ENCODE measurements at regions not wholly inside any gene's neighbourhood (a gene's known extent, or its start where the extent isn't known, plus 50 kb on each side); places are given as distances from the start of the nearest gene placed in this dataset.
"Not testable (repeated sequence)": the region's sequence is repeated elsewhere in the genome, so short reads cannot be mapped to it uniquely, and the experiment has no call there.

DNA sequence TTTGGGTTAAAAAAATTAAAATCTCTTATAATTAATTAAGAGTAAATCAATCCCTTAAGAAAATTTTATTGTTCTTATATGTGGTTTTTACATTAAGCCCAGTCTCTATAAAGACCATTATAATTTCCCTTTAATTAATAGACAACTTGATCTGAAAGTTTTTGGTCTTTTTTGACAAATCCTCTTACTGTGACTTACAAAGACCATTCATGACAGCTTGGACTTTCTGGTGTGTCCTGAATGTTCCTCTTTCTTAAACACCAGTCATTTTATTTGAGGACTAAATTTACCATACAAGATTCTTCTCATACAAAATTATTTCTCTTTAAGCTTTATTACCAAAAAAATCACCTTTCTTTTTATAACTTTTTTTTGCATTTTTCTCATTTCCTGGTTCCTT, 368.3 kb downstream of the ADGRD1 start:
- no peak for DNase-seq

DNA sequence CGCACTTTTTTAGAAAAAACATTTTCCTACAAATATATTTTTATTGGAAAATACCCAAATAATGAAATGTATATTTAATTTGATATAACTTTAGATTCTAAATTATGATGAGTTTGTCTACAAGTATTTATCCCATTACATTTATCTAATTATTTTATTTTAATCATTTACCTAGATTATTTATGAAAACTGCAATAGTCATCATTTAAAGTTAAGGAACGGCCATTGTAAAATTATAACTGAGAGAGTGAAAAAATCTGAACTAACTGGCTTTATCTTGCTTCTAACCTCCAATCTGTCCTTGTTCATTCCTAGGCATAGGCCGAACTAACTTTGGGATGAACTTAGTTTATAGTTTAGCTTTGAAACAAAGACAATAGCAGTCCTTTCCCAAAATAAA, 368.8 kb downstream of the ADGRD1 start:
- not testable (repeated sequence) for DNase-seq

DNA sequence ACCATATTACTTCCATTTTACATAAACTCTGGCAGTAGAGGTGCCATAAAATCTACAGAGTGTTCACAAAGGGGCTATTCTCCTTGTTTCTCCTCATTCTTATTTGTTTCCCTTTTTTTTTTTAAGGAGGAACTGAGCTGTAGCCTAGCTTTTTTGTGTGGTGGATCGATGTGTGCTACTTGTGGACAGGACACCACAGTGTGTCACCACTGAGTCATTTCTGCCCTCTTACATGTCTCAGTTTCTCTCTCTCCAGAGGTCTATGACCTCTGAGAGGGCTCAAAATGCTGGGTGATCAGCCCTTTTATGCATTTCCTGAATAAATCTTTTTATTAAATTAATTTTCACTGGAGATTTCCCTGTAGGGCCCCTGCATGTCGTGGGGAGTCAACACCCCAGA, 370.2 kb downstream of the ADGRD1 start:
- no peak for DNase-seq

DNA sequence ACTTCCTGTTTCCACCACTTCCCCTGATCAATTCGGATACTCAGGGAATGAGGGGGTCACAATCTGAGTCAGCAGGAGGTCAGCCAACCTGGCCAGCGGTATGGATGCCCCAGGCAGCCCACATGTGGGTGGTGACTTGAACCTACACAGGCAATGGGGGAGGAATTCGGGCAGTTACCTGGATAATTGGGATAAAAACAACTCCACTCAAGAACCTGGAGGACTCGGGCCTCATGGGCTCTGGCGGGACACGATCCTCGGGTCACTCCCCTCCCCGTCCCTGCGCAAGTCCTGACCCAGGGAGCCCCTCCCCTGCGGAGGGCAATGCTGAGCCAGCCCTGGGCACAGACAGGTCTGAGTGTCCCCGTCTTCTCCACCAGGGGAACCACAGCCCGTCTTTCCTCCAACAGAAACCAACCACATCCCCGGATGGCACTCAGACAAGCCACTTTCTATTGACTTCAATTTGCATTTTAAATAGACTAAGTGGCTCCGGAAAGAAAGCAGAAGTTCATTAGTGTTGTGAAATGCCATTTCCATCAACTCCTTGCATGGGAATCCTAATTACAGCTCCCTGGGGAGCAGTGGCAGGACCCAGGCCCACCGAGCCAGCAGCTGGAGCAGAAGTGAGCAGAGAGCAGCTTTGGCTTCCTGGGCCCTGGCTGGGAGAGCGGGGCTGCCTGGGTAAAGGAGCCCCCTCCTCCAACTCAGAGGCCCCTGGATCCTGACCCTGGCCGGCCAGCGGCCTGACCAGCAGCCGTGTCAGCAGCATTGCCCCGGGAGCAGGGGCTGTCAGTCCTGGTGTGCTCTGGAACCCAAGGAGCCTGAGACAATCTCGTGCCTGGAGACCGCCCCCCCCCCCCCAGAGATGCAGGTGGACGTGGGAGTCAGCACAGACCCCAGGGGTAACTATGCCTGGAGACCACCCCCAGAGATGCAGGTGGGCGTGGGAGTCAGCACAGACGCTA, 374.1 kb downstream of the ADGRD1 start:
- peak; percentile 44 for DNase-seq

DNA sequence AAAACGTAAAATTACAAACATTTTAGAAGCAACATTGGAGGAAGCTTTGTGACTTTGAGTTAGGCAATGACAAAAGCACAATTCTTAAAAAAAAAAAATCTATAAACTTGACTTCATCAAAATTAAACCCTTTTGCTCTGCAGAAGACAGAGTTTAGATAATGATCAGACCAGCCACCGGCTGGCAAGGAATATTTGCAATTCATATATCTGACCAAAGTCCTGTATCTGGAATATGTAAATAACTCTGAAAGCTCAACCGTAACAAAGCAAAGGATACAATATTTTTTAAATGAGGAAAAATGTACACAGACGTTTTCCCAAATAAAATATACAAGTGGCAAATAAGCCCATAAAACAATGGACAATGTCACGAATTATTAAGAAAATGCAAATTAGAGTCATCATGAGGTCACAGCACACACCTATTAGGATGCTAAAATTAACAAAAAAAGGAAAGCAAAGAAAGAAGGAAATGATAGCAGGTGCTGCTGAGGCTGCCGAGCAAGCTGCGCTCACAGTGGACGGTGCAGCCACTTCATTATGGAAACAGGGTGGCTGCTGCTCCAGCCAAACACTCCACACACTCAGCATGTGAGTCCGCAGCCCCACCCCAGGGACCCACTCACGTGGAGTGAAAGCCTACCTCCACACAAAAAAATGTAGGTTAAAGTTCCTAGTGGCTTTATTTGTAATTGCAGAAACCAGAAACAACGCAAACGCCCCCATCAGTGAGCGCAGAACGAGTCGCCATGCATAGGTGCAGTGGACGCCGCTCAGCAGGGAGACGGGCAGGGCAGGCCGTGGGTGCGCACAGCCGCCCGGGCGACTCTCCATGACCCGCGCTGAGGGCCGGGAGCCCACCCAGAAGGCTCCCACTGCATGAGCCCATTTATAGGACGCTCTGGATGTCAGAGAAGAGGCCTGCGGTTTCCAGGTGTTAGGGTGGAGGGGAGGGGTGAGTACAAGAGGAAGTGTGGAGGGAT, 375.4 kb downstream of the ADGRD1 start:
- DNase-seq, result not testable (repeated sequence)

DNA sequence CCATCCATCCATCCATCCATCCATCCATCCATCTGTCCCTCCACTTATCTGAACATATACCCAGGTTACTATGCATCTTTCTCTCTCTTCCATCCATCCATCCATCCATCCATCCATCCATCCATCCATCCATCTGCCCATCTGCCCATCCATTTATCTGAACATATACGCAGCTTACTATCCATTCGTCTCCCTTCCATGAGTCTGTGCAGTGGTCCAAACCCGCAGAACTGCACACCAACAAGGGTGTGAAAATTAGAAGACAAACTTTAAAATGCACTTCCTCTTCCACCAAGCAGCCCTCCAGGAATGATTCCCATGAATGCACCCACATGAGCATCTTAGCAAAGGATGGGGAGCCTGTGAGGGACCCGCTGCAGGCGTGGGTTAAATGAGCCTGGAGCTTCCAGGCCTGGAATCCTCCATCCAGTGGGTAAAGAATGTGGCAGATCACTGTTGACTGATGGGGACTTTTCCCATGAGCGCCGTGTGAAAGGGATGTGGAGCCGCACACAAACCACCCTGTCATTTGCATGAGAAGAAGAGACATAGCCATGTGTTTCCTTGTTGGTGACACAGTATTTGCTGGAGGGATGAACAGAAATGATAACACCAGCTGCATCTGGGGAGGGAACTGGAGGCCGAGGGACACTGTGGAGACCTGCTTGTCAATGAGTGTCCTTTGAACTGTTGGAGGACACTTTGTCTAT, 376.6 kb downstream of the ADGRD1 start:
- DNase-seq, result no peak

DNA sequence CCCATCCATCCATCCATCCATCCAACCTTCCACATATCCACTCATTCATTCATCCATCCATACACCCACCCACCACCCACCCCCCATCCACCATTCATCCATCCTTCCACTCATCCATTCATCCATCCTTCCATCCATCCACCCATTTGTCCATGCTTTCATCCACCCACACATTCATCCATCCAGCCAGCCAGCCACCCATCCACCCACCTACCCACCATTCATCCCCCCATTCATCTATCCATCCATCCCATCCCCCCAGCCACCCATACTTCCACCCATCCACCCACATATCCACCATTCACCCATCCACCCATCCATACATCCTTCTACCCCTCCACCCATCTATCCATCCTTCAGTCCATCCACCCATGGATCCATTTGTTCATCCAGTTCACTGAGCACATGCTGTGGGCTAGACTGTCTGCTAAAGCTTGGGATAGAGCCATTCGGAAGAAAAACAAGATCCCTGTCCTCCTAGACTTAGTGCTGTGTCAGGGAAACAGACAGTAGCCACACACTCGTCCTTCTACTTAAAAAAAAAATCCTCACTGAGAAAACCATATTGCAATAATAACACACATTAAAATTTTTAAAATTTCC, 377.5 kb downstream of the ADGRD1 start:
- no peak for DNase-seq

DNA sequence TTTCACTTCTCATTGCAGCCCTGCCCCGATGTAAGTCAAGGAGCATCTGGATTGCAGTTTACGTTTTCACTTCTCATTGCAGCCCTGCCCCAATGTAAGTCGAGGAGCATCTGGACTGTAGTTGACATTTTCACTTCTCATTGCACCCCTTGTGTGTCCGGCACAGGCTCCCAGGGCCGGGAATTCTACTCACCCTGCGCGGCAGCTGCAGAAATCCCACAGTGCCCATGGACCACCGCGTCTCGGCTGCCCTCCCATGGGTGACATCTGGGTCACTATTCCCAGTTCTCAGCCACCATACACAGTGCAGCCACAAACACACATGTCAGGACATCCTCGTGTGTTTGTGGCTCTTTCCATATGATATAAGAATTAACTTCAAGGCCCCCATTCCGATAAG, 378.5 kb downstream of the ADGRD1 start:
- no peak for DNase-seq

DNA sequence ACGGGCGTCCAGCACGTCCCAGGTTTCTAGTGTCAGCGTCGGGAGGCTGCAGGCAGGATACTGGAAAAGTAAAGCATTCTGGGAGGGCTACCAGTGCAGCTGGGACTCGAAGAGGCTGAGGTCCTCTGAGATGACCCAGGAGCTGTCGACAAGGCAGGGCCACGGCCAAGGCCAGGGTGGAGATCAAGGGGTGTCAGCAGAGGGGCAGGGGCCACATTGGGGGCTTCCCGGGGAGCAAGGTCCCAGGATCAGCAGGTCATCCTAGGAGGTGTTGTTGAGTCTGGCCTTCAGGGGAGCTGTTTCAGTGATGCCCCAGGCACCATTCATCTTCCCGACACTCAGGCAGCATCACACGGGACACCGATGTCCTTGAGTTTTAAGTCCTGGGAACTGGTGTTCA, 377.8 kb upstream of the SFSWAP start:
- no peak for DNase-seq

DNA sequence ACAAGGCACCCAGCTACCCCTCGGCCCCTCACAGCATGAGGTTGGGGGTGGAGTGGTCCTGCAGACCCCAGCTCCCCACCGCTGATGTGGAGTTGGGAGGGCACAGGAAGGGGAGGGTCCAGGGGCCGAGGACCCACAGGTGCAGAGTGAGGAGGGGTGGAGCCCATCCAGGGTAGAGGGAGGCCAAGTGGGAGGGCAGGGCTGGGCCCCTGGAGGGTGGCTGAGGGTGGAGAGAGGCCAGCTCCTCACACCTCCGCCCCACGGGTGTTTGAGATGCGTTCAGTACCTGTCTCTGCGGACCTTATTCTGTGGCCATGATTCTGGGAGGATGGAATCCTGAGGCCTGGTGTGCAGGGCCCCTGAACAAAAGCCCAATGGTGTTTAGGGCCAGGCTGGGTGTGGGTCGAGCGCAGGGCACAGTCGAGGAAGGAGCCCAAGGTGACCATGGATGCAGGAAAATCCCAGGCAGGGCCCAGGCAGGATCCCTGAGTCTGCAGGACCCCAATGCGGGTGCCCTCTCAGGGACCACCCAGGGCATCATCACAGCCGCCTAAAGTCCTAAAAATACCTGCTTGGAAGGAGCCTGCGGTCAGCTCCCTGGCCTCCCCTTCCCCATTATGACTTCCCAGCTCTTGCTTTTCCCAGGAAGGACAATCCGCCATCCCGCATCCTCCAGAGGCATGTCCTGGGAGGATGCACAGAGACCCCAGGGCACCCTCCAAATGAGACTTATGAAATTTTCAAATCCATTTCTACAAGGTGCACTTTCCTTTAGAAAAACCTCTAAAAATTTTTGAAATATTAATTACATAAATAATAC, 377.1 kb upstream of the SFSWAP start:
- no peak for DNase-seq

DNA sequence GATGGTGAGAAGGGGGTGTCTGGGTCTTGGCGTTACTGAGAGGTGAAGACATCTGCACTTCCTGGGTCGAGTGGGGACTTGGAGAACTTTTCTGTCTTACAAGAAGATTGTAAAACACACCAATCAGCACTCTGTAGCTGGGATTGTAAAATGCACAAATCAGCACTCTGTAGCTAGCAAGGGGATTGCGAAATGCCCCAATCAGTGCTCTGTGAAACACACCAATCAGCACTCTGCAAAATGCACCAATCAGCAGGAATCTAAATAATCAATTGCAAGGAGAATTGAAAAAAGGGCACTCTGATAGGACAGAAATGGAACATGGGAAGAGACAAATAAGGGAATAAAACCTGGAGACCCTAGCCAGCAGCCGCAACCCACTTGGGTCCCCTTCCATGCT, 376.1 kb upstream of the SFSWAP start:
- DNase-seq, result no peak

DNA sequence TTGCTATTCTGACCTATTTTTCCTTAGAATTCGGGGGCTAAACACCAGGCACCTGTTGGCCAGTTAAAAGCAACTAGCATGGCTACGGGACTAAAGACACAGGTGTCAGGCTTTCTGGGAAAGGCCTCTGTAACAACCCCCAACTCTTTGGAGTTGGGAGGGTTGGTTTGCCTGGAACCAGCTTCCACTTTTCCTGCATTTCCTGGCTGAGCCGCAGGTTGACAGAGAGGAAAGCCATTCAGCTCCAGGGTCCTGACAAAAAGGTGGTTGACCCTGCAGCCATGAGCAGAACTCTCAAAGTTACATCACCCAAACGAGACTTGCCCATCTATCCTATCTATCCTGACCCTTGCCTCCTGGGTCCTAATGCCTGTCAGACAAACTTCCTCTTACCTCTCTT, 375.4 kb upstream of the SFSWAP start:
- no peak for DNase-seq

DNA sequence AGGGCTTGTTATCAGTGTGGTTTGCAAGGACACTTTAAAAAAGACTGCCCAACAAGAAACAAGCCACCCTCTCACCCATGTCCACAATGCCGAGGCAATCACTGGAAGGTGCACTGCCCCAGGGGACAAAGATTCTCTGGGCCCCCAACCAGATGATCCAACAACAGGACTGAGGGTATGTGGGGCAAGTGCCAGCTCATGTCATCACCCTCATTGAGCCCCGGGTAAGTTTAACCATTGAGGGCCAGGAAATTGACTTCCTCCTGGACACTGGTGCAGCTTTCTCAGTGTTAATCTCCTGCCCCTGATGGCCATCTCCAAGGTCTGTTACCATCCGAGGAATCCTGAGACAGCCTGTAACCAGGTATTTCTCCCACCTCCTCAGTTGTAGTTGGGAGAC, 373.0 kb upstream of the SFSWAP start:
- DNase-seq, result not testable (repeated sequence)

DNA sequence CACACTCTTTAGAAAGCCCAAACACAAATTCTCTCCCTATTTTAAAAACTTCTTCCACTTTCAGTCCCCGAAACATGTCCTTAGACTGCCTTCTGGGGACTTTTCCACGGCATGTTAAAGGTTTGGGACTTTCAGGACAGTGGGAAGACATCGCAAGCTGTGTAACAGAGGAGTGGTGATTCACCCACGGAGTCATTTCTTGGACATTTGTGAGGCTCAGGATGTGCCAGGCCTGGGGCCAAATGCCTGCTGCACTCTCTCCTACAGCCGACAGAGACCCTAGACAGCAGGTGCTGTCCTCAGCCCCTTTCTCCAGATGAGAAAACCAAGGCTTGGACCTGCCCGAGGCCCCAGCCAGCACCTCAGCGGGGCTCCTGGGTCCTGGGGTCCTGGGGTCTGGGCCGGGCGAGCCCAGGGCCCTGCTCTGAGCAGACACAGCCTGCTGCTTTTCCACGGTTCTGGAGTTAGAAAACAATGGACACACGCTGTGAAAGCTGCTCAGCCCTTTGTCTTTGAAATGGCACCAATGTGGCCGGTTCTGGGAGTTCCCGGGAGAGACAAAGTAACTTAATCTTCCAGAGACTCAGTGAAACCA, 370.2 kb upstream of the SFSWAP start:
- no peak for DNase-seq

DNA sequence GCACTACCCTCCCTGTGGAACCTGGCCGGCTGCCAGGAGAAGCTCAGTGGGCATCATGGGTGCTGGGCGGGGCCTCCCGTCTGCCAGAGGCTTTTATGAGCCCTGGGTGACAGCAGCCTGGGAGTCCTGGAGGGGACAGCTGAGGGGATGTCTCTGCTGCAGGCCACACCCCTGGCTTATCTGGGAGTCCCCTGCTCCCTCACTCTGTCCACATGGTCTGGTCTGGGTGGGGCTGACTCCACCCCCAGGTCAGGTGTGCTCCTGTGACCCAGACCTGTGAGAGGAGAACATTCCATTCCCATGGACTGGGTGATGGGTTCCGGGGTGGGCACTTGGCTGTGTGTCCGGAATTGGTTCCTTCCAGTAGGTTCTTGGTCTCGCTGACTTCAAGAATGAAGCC, 369.3 kb upstream of the SFSWAP start:
- DNase-seq, result not testable (repeated sequence)

DNA sequence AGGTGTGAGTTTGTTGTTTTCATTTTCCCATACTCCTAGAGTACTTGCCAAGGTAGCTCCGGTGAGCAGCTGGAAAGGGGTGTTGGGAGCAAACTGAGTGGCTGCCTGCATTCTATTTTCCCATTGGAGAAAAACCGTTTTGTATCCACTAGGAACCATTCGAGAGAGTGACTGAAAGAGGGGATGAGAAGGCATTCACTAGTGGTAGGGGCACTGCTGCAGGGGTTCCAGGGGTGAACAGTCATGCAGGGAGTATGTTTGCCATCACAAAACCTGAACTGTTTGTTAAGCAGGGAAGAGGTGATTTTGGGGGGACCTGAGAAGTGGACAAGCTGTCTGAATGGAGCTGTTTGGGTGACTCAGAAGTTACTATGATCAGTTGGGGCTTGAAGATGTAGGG, 367.5 kb upstream of the SFSWAP start:
- not testable (repeated sequence) for DNase-seq

DNA sequence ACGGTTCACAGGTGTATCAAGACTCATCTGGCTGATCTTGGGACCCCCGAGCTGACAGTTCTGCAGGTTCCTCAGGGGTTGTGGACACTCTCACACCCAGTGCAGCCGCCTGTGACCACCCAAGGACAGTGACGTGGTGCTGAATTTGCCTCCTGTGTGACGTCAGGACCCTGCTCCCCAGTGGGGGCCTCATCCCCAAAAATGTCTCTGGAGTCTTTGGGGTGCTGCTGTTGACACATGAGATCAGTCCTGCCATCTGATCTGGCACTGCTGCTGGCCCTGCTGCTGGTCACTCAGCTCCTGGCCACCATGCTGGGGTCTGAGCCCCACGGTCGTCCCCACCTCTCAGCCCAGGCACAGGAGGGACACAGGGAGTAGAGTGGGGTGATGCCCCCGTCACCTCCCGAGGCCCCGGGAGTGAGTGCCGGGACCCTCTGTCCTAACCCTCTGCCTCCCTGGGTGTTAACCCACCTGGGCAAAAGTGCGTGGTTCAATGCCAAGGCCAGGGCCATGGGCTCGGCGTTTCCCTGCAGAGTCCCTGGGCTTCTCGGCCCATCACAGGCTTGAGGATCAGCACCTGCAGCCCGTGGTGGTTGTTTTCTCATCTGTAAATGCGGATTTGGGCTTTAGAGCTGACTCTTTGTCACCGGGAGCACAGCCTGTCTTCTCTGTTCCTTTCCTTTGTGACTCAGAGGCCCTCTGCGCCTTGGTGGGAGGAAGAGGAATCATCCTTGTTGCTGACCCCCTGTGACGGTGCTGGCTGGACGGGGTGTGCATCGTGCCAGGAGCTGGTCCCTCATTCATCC, 366.0 kb upstream of the SFSWAP start:
- not testable (repeated sequence) for DNase-seq

DNA sequence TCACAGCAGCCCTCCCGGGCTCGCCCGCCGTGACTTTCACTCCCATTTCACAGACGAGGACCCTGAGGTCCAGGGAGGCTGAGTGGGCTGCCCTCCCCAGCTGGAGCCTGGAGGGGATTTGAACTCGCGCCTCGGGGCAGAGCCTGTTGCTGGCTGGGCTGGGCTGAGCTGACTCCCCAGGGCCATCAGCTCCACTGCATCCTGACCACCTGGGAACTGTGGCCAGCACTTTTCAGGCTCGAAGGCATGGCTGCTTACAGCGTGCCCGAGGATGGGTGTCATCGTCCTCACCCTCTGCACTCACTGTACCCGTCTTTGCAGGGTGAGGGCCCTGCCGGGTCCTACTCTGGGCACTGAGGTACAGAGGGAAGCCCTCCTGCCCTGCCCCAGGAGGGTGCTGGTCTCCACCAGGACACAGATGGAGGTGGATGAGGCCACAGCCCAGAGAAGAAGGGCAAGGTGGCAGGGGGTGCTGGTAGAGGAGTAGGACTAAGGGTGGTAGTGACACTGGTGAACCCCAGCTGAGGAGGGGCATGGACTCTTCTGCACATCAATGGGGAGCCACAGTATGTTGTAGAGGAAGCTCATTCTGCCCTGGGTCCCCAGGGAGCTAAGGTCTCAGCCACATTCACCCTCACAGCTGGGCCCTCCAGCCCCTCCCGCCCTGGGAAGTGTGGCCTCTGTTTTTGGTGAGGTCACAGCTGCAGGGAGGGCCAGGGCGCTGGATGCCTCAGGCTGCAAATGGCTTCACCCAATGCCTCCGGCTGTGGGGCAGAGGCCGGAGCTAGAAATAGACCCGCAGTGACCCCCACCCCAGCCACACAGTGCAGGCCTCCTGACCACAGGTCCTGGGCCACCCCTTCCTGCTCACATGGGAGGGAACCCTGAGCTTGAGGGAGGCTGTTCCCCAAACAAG, 365.1 kb upstream of the SFSWAP start:
- DNase-seq, result peak; percentile 46

All from hematopoietic multipotent progenitor cell treated with erythropoietin and hydrocortisone succinate and interleukin-3 and kit ligand, for 4 days (in vitro differentiated cells).